HFFc6 (cell line): ENCODE measurements at regions not wholly inside any gene's neighbourhood (a gene's known extent, or its start where the extent isn't known, plus 50 kb on each side); places are given as distances from the start of the nearest gene placed in this dataset.

ENCODE experiments used
- DNase-seq: peaks from one replicate; pipeline ENCODE4 v3.0.0-alpha.2; 2018
- H3K27ac Mint-ChIP-seq: 2 replicates; pipeline ENCODE4 v1.8.0; 2020; ENCODE audit warnings: mild to moderate bottlenecking, mixed read lengths
- H3K27me3 Mint-ChIP-seq: 2 replicates; pipeline ENCODE4 v1.8.0; 2021; ENCODE audit warnings: mild to moderate bottlenecking, moderate library complexity, mixed read lengths; ENCODE audit not compliant: insufficient read depth
- H3K36me3 Mint-ChIP-seq: 2 replicates; pipeline ENCODE4 v1.8.0; 2021; ENCODE audit warnings: low read depth, mixed read lengths
- H3K4me1 Mint-ChIP-seq: 2 replicates; pipeline ENCODE4 v1.8.0; 2020; ENCODE audit warnings: low read depth, mixed read lengths
- H3K4me3 Mint-ChIP-seq: 2 replicates; pipeline ENCODE4 v1.8.0; 2020; ENCODE audit warnings: mild to moderate bottlenecking, moderate library complexity, mixed read lengths
- H3K9me3 Mint-ChIP-seq: 2 replicates; pipeline ENCODE4 v1.8.0; 2020; ENCODE audit warnings: mild to moderate bottlenecking, mixed read lengths
- CTCF ChIP-seq: fragments of 200-600 bp; sonication (generic); IDR thresholded peaks from 2 replicates; pipeline ENCODE4 v1.5.0; 2021; ENCODE audit warnings: antibody characterized with exemption, mild to moderate bottlenecking

- Mint-ChIP-seq H3K27ac (no peak overlapping the region), H3K27me3 (peaks cover 55% of the 10 kb centered on the region), H3K9me3 (no peaks in the 10 kb centered on the region), H3K4me1 (peaks cover 42% of the 10 kb centered on the region), H3K4me3 (no peak overlapping the region; the same call in 1 of the 2 replicates), H3K36me3 (no peaks in the 10 kb centered on the region)
- no peak for DNase-seq
- no peak for TF ChIP-seq CTCF
Observed at GRCh38 chr20:58133020-58133808, 95.2 kb downstream of the ANKRD60 start.

DNA sequence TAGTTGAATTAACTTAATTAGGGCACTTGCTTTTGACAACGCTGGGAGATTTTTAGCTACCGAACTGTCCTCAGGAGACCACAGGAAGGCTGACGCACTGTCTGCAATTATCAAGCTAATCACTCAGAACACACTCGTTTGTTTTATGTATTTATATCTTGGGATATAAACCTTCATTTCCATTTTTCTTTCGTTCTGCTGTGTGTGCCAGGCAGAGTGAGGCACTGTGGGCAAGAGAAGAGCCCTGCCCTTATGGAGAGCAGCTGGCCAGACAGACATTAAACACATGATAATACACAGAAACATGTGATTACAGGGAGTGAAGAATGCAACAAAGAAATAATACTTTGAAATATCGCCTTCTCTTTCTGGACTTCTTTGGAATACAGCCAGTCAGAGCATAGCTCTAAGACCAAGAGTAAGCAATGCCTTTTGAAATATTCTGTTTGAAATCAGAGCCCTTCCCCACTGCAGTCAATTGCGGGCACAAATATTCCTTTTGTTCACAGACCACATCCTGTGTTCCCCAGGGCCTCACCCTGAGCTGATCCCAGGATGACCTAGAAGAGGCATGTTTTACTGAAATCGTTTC lies 96.8 kb downstream of the ANKRD60 start:
- Mint-ChIP-seq H3K9me3 (no peaks in the 10 kb centered on the region), H3K4me3 (peak overlapping the region; percentile 62; the same call in 1 of the 2 replicates), H3K36me3 (no peaks in the 10 kb centered on the region), H3K4me1 (peaks cover 49% of the 10 kb centered on the region), H3K27ac (no peak overlapping the region; the same call in 1 of the 2 replicates), H3K27me3 (peaks cover 44% of the 10 kb centered on the region)
- no peak for TF ChIP-seq CTCF
- DNase-seq: no peak

GRCh38 chr20:58131151-58131550 lies 97.3 kb downstream of the ANKRD60 start:
- TF ChIP-seq CTCF: no peak
- Mint-ChIP-seq H3K27me3 (peaks cover 41% of the 10 kb centered on the region), H3K27ac (no peak overlapping the region)

GRCh38 chr20:58130581-58130980 lies 97.9 kb downstream of the ANKRD60 start:
- Mint-ChIP-seq H3K27ac (no peak overlapping the region), H3K27me3 (peaks cover 39% of the 10 kb centered on the region), H3K36me3 (no peaks in the 10 kb centered on the region), H3K9me3 (no peaks in the 10 kb centered on the region; the same call in none of the 2 replicates), H3K4me3 (no peak overlapping the region; the same call in 1 of the 2 replicates), H3K4me1 (peaks cover 41% of the 10 kb centered on the region)
- TF ChIP-seq CTCF: no peak
- DNase-seq: no peak

More at GRCh38 chr20:58131151-58131550, 97.3 kb downstream of the ANKRD60 start:
- Mint-ChIP-seq H3K9me3 (no peaks in the 10 kb centered on the region), H3K36me3 (no peaks in the 10 kb centered on the region), H3K4me3 (peak overlapping the region; percentile 62; the same call in 1 of the 2 replicates), H3K4me1 (peaks cover 47% of the 10 kb centered on the region)
- DNase-seq: no peak

GRCh38 chr20:58130156-58130555 lies 98.3 kb downstream of the ANKRD60 start:
- H3K4me1 Mint-ChIP-seq: peaks cover 40% of the 10 kb centered on the region
- H3K4me3 Mint-ChIP-seq: no peak overlapping the region
- TF ChIP-seq CTCF: no peak
- H3K27me3 Mint-ChIP-seq: peaks cover 41% of the 10 kb centered on the region
- H3K36me3 Mint-ChIP-seq: no peaks in the 10 kb centered on the region
- no peaks in the 10 kb centered on the region; the same call in none of the 2 replicates for H3K9me3 Mint-ChIP-seq
- no peak for DNase-seq
- H3K27ac Mint-ChIP-seq: no peak overlapping the region
